ENCODE measurements at regions not wholly inside any gene's neighbourhood (a gene's known extent, or its start where the extent isn't known, plus 50 kb on each side); places are given as distances from the start of the nearest gene placed in this dataset.
A peak's percentile ranks its signal among the peaks of the same experiment; 100 is the strongest.

DNA sequence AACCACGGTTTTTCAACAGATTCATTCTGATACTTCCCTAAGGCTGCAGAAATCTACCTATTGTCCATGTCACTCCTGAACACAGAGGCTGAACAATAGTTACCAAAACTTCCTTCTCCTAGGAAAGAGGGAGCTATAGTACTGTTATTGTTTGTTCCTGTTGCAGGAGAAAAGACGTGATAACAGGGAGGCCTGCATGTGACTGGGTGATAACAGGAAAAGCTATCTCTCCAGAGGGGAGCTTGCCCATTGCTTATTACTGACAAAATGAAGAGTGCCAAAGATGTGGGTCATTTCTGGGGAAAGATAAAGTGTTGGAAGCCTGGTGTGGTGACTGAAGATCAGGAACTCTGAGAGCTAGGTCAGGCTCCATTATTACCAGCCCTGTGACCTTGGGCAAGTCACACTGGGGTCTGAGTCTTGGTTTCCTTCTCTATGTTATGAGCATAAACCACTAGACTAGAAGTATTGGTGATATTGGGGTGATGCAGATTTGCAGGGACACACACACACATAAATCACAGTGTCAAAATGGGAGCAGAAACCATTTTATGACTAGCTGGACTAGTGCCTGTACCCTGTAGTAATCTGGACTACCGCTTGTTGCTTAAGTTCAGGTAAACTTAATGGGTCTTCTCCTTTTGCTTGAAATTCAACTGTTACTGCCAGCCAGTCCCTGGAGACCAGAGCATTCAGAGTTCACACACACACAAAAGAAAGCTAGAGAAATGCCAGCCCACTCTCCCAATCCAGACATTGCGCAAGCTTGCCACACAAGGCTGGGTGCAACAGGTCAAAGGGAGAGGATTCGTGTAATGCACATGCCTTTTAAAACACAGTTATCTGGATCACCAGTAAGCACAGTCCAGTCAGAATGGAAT lies 136.0 kb upstream of the CNR1 start:
- Histone ChIP-seq H4K20me1 (ENCODE audit: insufficient read depth, low read length) (no peaks in the 10 kb centered on the region), H3K4me2 (ENCODE audit: low read depth, low read length) (no peak overlapping the region), H3K4me3 (replicated peaks in 1 of 3; ENCODE audit: insufficient read depth in 1 of 3, low read depth in 2 of 3, low read length in 3 of 3) (no peak overlapping the region), H3K9ac (ENCODE audit: insufficient read depth, low read depth, low read length) (no peak overlapping the region), H3K27me3 (ENCODE audit: control insufficient read depth in 1 of 2, insufficient read depth in 2 of 2, low read length in 2 of 2) (no peaks in the 10 kb centered on the region), H3K27ac (ENCODE audit: extremely low read length, insufficient read depth, low read length) (no peak overlapping the region), H3K4me1 (ENCODE audit: insufficient read depth, low read length) (peaks cover 11% of the 10 kb centered on the region), H3K36me3 (replicated peaks in 1 of 2; ENCODE audit: control insufficient read depth in 1 of 2, insufficient read depth in 2 of 2, low read length in 2 of 2) (no peaks in the 10 kb centered on the region), H3K9me3 (ENCODE audit: low read length) (no peaks in the 10 kb centered on the region), H3K79me2 (ENCODE audit: insufficient read depth, low read length) (no peaks in the 10 kb centered on the region), H2AFZ (ENCODE audit: low read length) (no peak overlapping the region)
- intact Hi-C loops (cut with micrococcal nuclease; ENCODE audit: unreplicated experiment) (no loop called here), in situ Hi-C loops (cut with HindIII; ENCODE audit: extremely low pct_ligation_motif_present, low pct_unique_long_range_greater_than_20kb) (no loop called here)
- no peak for TF ChIP-seq ASH2L (IDR thresholded peaks at IDR 0.05; ENCODE audit: insufficient read length, low read depth, low read length)
- TF ChIP-seq HNF4A (CRISPR knock-in tag; IDR thresholded peaks at IDR 0.05) = peak; percentile 34; the same call in 1 of the 2 replicates
- no peak for TF ChIP-seq SIX4 (CRISPR knock-in tag; IDR thresholded peaks at IDR 0.05)
- peak; percentile 97 for TF ChIP-seq CEBPB (IDR thresholded peaks at IDR 0.05; ENCODE audit: borderline replicate concordance, low read depth, low read length)
- TF ChIP-seq PCBP2 (optimal IDR thresholded peaks at IDR 0.05; ENCODE audit: low read depth, low read length, poor library complexity, severe bottlenecking) = no peak
- TF ChIP-seq ZNF644 (CRISPR knock-in tag; IDR thresholded peaks at IDR 0.05; ENCODE audit: low read depth) = peak; percentile 76; the same call in 1 of the 2 replicates
- TF ChIP-seq NR2F6 (IDR thresholded peaks at IDR 0.05) = no peak
- TF ChIP-seq NR2F6 (CRISPR knock-in tag; IDR thresholded peaks at IDR 0.05) = 0 out of 2 replicates have a peak, but pooled peaks have one; percentile 22
- TF ChIP-seq ZMYM4 (CRISPR knock-in tag; IDR thresholded peaks at IDR 0.05) = peak; percentile 37; the same call in 1 of the 2 replicates
- TF ChIP-seq CEBPG (CRISPR knock-in tag; IDR thresholded peaks at IDR 0.05) = peak; percentile 92
- peak; percentile 70; the same call in 1 of the 2 replicates for TF ChIP-seq MIER2 (CRISPR knock-in tag; IDR thresholded peaks at IDR 0.05)
- no peak for TF ChIP-seq BRCA1 (CRISPR knock-in tag; IDR thresholded peaks at IDR 0.05)
- TF ChIP-seq SALL1 (CRISPR knock-in tag; IDR thresholded peaks at IDR 0.05) = peak; percentile 34; the same call in 1 of the 2 replicates
- no TSS peak for BruUV-seq (replicated peaks)
- WGBS (ENCODE audit: low lambda C conversion rate) = 19% methylated on average over 5 of the region's 5 CpGs
- CTCF ChIA-PET (ENCODE audit: low intra/inter-chr PET ratio, low total read pairs) = no interaction called here
- ATAC-seq (peak; percentile 62), FAIRE-seq (no peak), DNase-seq (ENCODE audit: low spot score) (peak; percentile 36)
- POLR2A ChIA-PET = no interaction called here
